ENCODE measurements at regions not wholly inside any gene's neighbourhood (a gene's known extent, or its start where the extent isn't known, plus 50 kb on each side); places are given as distances from the start of the nearest gene placed in this dataset.

DNA sequence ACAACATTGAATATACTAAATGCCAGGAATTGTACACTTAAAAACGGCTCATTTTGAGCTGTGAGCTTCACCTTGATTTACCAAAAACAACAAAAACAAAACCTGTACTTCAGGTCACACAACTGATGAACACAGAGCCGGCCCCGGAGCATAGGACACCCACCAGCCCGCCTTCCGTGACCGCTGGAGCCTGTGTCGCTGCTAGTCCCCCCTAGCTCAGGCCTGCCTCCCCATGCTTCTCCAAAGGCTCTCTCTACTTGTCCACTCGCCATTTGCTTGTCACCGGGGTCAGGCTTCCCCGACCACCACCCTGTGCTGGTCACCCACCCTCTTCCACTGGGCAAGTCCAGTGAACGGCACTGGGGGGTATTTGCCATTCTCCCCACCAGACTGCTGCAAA lies 113.8 kb upstream of the TNRC6C start:
- DNase-seq, result no peak
- Mint-ChIP-seq H3K27me3 (no peaks in the 10 kb centered on the region), H3K27ac (peak overlapping the region; percentile 94), H3K4me1 (peaks cover 49% of the 10 kb centered on the region), H3K36me3 (ENCODE audit: low read depth) (no peaks in the 10 kb centered on the region), H3K4me3 (no peak overlapping the region)
- no peak for ATAC-seq
- H3K9me3 ChIP-seq (ENCODE audit: control insufficient read depth, low read length, poor library complexity, severe bottlenecking), result no peaks in the 10 kb centered on the region

DNA sequence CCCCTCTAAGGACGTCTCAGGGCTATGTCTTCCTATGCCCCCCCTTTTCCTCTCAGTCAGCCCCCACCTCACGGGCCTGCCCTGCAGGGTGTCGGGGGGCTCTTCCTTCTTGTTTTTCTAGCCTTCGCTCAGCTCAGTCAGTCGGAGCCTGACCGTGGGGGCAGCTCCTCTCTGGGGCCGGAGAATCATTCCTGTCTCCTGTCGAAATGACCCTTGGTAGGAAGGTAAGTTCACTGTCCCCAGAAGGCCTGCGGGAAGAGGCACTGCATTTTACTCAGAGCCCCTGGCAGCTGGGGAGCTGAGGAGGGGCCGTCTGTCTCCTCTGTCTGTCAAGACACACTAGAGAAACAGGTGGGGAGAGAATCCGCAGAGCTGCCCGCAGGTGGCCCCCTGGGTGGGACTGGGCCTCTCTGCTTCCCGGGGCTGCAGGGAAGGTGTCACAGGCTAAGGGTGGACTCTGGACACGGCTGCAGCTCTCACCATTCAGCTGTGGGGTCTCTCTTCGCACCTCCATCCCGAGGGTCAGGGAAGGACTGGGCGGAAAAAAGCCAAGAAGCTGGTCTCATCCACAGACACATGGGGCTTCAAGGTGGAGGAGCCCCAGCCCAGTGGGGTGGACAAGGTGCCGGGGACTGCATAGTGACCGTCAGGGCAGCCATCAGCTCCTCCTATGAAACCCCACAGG lies 112.8 kb upstream of the TNRC6C start:
- no peaks in the 10 kb centered on the region for H3K36me3 Mint-ChIP-seq (ENCODE audit: low read depth)

DNA sequence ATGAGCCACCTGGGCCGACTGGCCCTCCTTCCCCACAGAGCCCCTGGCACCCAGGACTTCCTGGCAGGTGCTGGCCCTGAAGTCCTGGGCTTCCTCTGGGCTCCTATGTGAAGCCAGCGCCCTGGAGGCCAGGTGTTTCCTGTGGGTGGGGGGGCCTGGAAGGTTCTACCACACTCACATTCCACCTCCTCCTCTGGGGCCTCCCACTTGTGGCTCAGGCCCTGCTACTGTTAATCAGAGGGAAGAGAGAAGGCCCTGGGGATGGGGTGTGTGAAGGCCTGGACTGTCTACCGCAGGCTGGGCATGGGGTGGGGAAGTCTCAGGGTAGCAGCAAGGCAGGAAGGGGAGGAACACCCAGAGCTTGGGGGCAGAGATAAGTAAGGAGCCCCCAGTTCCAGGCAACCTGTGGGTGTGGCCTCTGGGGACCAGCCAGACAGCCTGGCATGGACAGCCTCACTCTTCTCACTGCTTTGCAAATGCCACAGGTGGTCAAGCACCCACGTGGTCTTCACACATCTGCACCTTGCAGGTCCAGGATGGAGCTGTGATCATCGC lies 111.9 kb upstream of the TNRC6C start:
- H3K27ac Mint-ChIP-seq, result peak overlapping the region; percentile 83
- H3K36me3 Mint-ChIP-seq (ENCODE audit: low read depth), result no peaks in the 10 kb centered on the region
- ATAC-seq (peak; percentile 2), DNase-seq (peak in 1 of 3 donors; percentile 18)
- H3K9me3 ChIP-seq (ENCODE audit: control insufficient read depth, low read length, poor library complexity, severe bottlenecking), result no peaks in the 10 kb centered on the region
- no peaks in the 10 kb centered on the region for H3K27me3 Mint-ChIP-seq
- peak overlapping the region; percentile 76 for H3K4me3 Mint-ChIP-seq
- H3K4me1 Mint-ChIP-seq, result peaks cover 47% of the 10 kb centered on the region

More for the DNA sequence above, 112.8 kb upstream of the TNRC6C start:
- H3K9me3 ChIP-seq (ENCODE audit: control insufficient read depth, low read length, poor library complexity, severe bottlenecking), result no peaks in the 10 kb centered on the region
- DNase-seq, result no peak
- ATAC-seq, result no peak
- Mint-ChIP-seq H3K4me1 (peaks cover 47% of the 10 kb centered on the region), H3K27me3 (no peaks in the 10 kb centered on the region), H3K4me3 (no peak overlapping the region), H3K27ac (peak overlapping the region; percentile 94)

DNA sequence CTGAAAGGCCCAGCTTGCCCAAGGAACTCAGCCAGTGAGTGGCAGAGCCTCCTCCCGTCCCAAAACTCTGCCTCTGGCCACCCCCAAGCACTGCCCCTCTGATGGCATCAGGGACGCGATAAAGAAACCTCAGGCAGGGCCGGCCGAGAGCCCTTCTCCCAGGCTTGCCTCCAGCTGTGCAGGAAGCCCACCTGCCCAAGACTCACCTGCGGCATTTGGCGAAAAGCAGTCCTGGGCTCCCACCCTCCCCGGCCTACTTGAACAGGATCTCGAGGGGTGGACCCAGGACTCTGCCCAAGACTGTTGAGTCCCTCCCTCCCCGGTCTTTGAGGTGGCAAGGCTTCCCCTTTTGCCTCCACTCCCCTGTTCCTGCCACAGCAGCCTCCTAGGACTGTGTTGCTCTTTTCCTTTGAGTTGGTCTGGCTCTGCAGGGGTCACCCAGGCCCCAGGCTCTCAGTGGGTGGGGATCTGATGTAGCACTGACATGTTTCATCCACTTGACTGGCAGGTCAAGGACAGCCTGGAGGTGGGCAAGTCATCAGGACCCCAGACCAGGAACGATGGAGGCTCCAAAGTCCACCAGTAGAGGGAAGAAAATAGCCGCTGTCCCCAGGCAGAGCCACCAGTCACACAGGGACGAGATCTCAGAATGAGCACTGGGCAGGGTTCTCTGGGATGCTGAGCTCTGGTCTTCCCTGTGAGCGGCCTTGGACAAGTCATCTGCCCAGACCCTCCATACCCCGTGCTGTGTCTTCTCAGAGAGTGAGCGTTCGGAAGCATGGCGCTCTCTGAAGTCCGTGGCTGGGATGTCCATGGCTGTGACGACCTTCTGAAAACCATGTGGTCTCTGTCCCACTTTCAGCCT lies 111.0 kb upstream of the TNRC6C start:
- DNase-seq, result no peak
- Mint-ChIP-seq H3K36me3 (ENCODE audit: low read depth) (no peaks in the 10 kb centered on the region), H3K4me1 (peaks cover 40% of the 10 kb centered on the region), H3K27ac (peak overlapping the region; percentile 83), H3K27me3 (no peaks in the 10 kb centered on the region), H3K4me3 (no peak overlapping the region)
- H3K9me3 ChIP-seq (ENCODE audit: control insufficient read depth, low read length, poor library complexity, severe bottlenecking), result no peaks in the 10 kb centered on the region
- no peak for ATAC-seq

DNA sequence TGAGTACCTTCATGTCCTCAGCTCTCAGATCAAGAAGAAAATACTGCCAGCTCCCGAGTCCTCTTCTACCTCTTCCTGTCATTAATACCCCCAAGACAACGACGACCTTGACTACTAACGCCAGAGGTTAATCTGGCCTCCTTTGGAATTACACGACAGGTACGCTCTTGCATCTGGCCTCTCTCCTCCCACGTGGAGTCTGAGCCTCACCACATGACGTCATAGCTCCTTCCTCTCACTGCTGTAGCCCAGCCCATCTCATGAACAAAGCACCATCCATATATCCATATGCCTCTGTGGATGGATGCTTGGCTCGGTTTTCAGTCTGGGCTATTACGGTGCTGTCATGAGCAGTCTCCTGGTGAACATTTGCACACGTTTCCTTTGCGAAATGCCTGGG lies 110.2 kb upstream of the TNRC6C start:
- H3K9me3 ChIP-seq (ENCODE audit: control insufficient read depth, low read length, poor library complexity, severe bottlenecking), result no peaks in the 10 kb centered on the region
- H3K27me3 Mint-ChIP-seq, result no peaks in the 10 kb centered on the region
- H3K36me3 Mint-ChIP-seq (ENCODE audit: low read depth), result no peaks in the 10 kb centered on the region
- H3K4me3 Mint-ChIP-seq, result no peak overlapping the region
- no peak for ATAC-seq
- DNase-seq, result no peak
- peaks cover 33% of the 10 kb centered on the region for H3K4me1 Mint-ChIP-seq
- H3K27ac Mint-ChIP-seq, result no peak overlapping the region

DNA sequence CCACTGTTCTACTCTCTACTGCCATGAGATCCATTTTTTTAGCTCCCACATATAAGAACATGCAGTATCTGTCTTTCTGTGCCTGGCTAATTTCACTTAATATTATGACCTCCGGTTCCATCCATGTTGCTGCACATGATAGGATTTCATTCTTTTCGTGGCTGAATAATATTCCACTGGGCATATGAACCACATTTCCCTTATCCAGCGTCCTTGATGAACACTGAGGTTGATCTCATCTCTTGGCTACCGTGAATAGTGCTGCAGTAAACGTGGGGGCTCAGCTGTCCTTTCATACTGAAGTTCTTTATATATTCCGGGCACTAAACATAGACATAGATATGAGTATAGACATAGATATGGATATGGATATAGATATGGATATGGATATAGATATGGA lies 109.3 kb upstream of the TNRC6C start:
- Mint-ChIP-seq H3K4me1 (peaks cover 26% of the 10 kb centered on the region), H3K27me3 (no peaks in the 10 kb centered on the region), H3K27ac (no peak overlapping the region), H3K4me3 (no peak overlapping the region), H3K36me3 (ENCODE audit: low read depth) (no peaks in the 10 kb centered on the region)
- H3K9me3 ChIP-seq (ENCODE audit: control insufficient read depth, low read length, poor library complexity, severe bottlenecking), result no peaks in the 10 kb centered on the region
- ATAC-seq, result no peak
- DNase-seq, result no peak

DNA sequence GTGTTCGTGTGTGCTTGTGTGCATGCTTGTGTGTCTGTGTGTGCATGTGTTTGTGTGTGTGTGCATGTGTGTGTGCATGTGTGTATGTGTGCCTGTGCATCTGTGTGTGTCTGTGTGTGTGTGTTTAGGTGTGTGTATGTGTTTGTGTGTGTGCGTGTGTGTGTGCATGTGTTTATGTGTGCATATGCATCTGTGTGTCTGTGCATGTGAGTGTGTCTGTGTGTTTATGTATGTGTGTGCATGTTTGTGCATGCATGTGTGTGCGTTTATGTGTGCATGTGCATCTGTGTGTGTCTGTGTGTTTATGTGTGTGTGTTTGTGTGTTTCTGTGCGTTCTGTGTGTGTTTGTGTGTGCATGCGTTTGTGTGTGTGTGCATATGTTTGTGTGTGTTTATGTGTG lies 106.6 kb upstream of the TNRC6C start:
- H3K27me3 Mint-ChIP-seq, result no peaks in the 10 kb centered on the region
- no peaks in the 10 kb centered on the region for H3K9me3 ChIP-seq (ENCODE audit: control insufficient read depth, low read length, poor library complexity, severe bottlenecking)
- H3K4me3 Mint-ChIP-seq, result no peak overlapping the region
- no peak overlapping the region for H3K27ac Mint-ChIP-seq
- ATAC-seq, result no peak
- no peak for DNase-seq
- peaks cover 6% of the 10 kb centered on the region for H3K4me1 Mint-ChIP-seq
- no peaks in the 10 kb centered on the region for H3K36me3 Mint-ChIP-seq (ENCODE audit: low read depth)

DNA sequence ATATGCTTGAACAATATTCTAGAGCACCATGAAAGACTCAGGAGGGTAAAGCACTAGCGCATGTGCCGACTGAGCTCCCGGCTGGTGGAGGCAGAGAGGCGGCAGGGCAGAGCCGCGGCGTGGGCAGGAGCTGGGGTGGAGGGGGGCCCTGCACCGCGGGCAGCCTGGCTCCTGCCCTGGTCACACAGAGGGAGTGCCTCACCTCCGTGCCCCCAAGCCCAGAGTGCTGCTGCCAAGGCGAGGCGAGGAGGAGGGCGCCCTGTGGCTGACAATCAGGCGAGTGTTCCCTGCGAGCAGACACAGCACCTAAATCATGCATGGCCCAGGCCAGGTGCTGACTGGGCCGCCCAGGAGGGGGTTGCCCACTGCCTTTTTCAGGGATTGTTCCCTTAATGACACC lies 105.8 kb upstream of the TNRC6C start:
- H3K4me1 Mint-ChIP-seq, result peaks cover 5% of the 10 kb centered on the region
- no peak for ATAC-seq
- H3K4me3 Mint-ChIP-seq, result no peak overlapping the region
- H3K36me3 Mint-ChIP-seq (ENCODE audit: low read depth), result no peaks in the 10 kb centered on the region
- no peak for DNase-seq
- no peaks in the 10 kb centered on the region for H3K9me3 ChIP-seq (ENCODE audit: control insufficient read depth, low read length, poor library complexity, severe bottlenecking)
- no peaks in the 10 kb centered on the region for H3K27me3 Mint-ChIP-seq
- H3K27ac Mint-ChIP-seq, result no peak overlapping the region

DNA sequence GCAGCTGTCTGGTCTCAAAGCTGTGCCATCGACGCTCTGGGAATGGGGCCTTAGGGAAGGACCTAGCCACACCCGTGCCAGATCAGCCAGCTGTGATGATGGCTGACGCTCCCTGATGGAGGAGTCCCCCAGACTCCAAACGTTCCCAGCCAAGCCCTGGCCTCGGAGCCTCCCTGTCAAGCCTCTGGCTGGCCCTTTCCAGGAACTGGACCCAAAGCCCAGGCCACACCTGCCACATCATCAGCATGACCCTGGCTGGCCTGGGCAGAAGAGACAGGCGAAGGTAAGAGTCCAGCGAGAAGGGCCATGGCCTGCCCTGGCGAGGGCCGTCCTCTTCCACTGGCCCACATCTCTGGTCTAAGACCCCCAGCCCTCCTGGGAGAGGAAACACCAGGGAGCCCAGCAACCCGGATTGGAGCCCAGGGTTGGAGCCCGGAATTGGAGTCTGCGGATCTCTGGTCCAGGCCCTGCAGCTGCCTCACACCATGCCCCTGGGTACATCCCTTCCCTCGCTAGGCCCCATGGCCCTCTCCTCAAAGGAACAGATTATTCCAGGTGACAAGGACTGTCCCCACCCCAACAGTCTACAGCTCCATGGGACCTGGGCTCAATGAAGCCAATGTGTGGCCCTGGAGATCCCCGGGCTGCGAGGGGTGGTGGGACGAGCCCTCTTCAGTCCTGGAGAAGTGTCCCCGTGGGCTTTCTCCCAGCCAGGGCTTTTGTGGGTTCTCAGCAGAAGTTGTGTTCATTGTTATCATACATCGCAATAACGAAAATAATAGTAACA lies 105.1 kb upstream of the TNRC6C start:
- DNase-seq, result no peak
- peaks cover 5% of the 10 kb centered on the region for H3K4me1 Mint-ChIP-seq

DNA sequence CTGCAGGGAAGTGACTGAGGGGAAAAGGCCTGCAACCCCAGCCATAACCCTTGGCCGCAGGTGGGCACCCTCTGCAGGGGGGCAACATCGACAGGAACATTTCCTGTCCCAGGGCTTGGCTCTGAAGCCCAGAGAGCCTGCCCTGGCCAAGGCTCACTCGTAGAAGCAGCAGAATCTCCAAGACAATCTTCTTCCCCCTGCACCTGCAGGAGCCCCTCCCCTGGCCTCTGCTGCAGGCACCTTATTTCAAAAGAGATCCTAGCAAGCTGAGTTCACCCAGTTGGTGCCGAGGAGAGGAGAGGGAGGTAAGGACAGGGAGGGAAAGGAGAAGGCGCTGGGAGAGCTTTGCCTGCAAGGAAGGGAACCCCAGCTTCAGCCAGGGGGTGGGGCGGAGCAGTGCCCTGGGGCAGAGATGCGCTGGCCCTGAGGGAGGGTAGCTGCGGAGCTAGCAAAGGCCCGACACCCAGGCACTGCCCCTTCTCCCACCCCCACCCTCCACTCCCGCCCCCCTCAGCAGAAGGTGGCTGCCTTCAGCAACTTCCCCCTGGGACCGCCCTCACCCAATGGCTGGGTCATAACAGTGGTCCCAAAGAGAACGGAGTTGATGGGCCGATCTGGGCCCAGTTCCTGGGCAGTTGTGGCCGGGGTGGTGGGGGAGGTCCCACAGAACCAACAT lies 104.3 kb upstream of the TNRC6C start:
- H3K36me3 Mint-ChIP-seq (ENCODE audit: low read depth), result no peaks in the 10 kb centered on the region
- no peaks in the 10 kb centered on the region for H3K27me3 Mint-ChIP-seq

More for the DNA sequence above, 105.1 kb upstream of the TNRC6C start:
- H3K36me3 Mint-ChIP-seq (ENCODE audit: low read depth), result no peaks in the 10 kb centered on the region
- no peaks in the 10 kb centered on the region for H3K9me3 ChIP-seq (ENCODE audit: control insufficient read depth, low read length, poor library complexity, severe bottlenecking)
- no peak overlapping the region for H3K27ac Mint-ChIP-seq
- no peak overlapping the region for H3K4me3 Mint-ChIP-seq
- no peaks in the 10 kb centered on the region for H3K27me3 Mint-ChIP-seq
- no peak for ATAC-seq

DNA sequence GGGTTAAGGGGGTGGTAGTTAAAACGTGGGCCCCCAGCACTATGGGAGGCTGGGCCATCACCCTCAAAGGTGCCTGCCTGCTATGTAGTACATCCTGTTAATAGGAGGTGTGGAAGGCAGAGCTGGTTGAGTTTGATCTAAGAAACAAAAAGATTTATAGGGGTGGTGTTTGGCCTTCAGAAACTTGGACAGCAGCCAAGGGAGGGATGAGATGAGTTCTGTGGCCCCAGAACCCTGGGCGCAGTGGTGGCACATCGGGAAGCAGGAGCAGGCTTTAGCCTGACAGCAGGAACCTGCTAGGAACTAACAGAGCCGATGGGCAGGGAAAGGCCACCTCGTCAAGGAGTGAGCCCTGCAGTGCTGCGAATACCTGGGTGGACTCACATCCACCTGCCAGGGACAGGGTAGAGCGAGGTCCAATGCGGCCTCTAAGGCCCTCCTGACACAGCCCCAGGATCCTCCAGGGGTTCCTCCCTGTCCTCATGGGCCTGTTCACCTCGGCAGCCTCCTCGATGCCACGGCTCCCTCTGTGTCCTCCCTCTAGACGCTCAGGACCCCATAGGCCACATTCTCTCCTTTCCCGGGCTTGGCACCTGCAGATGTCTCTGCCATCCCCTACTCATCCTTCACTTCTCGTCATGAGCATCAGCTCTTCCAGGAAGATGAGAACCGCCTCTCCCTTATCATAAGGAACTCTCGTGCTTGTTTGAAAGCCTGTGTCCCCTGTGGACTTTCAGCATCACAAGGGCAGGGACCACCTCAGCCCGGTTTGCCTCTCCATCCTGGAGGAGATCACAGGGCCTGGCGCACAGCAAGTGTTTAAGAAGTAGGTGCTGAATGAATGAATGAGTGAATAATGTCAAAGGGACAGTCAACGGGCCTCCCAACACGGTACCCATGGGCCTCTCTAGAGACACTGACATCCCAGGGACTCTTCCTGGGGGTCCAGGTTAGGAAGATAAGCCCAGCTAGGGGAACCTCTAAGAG lies 103.5 kb upstream of the TNRC6C start:
- no peaks in the 10 kb centered on the region for H3K36me3 Mint-ChIP-seq (ENCODE audit: low read depth)
- no peak overlapping the region for H3K4me3 Mint-ChIP-seq
- DNase-seq (no peak), ATAC-seq (no peak)
- H3K27ac Mint-ChIP-seq, result peak overlapping the region; percentile 34
- no peaks in the 10 kb centered on the region for H3K9me3 ChIP-seq (ENCODE audit: control insufficient read depth, low read length, poor library complexity, severe bottlenecking)
- peaks cover 5% of the 10 kb centered on the region for H3K4me1 Mint-ChIP-seq
- no peaks in the 10 kb centered on the region for H3K27me3 Mint-ChIP-seq

More for the DNA sequence above, 104.3 kb upstream of the TNRC6C start:
- peaks cover 5% of the 10 kb centered on the region for H3K4me1 Mint-ChIP-seq
- no peak overlapping the region for H3K4me3 Mint-ChIP-seq
- H3K9me3 ChIP-seq (ENCODE audit: control insufficient read depth, low read length, poor library complexity, severe bottlenecking), result no peaks in the 10 kb centered on the region
- no peak for ATAC-seq
- DNase-seq, result no peak
- no peak overlapping the region for H3K27ac Mint-ChIP-seq
